HepG2 (cell line): ENCODE measurements at regions not wholly inside any gene's neighbourhood (a gene's known extent, or its start where the extent isn't known, plus 50 kb on each side); places are given as distances from the start of the nearest gene placed in this dataset.

Experiments
- KDM4B ChIP-seq: sonication (generic); formaldehyde crosslinking; IDR thresholded peaks from 2 replicates; pipeline ENCODE4 v1.4.0; 2020; ENCODE audit warnings: missing genetic modification reagents
- PREB ChIP-seq: sonication (generic); formaldehyde crosslinking; IDR thresholded peaks from 2 replicates; pipeline ENCODE4 v1.4.0; 2020; ENCODE audit warnings: missing genetic modification reagents
- YY1 ChIP-seq: IDR thresholded peaks from 2 replicates; pipeline ENCODE4 v1.6.1; 2011; ENCODE audit warnings: low read length, low read depth, moderate library complexity, mild to moderate bottlenecking; ENCODE audit not compliant: insufficient read depth, insufficient replicate concordance
- ZNF24 ChIP-seq: fragments of 450-650 bp; IDR thresholded peaks from 2 replicates; pipeline ENCODE4 v1.6.1; 2017; ENCODE audit warnings: antibody characterized with exemption, mild to moderate bottlenecking
- TF ChIP-seq, protein P1 (sequence below): fragments of 450-650 bp; IDR thresholded peaks from 2 replicates; pipeline ENCODE4 v1.6.1; 2017; ENCODE audit warnings: mild to moderate bottlenecking
- TF ChIP-seq, protein P2 (sequence below): sonication (generic); formaldehyde crosslinking; IDR thresholded peaks from 2 replicates; pipeline ENCODE4 v1.4.0; 2020; ENCODE audit warnings: missing genetic modification reagents

- TF ChIP-seq YY1 (no peak), ZNF24 (no peak), KDM4B (CRISPR knock-in tag) (no peak), PREB (no peak)
- TF ChIP-seq, protein P1, sequence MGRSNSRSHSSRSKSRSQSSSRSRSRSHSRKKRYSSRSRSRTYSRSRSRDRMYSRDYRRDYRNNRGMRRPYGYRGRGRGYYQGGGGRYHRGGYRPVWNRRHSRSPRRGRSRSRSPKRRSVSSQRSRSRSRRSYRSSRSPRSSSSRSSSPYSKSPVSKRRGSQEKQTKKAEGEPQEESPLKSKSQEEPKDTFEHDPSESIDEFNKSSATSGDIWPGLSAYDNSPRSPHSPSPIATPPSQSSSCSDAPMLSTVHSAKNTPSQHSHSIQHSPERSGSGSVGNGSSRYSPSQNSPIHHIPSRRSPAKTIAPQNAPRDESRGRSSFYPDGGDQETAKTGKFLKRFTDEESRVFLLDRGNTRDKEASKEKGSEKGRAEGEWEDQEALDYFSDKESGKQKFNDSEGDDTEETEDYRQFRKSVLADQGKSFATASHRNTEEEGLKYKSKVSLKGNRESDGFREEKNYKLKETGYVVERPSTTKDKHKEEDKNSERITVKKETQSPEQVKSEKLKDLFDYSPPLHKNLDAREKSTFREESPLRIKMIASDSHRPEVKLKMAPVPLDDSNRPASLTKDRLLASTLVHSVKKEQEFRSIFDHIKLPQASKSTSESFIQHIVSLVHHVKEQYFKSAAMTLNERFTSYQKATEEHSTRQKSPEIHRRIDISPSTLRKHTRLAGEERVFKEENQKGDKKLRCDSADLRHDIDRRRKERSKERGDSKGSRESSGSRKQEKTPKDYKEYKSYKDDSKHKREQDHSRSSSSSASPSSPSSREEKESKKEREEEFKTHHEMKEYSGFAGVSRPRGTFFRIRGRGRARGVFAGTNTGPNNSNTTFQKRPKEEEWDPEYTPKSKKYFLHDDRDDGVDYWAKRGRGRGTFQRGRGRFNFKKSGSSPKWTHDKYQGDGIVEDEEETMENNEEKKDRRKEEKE, result no peak
- TF ChIP-seq, protein P2, sequence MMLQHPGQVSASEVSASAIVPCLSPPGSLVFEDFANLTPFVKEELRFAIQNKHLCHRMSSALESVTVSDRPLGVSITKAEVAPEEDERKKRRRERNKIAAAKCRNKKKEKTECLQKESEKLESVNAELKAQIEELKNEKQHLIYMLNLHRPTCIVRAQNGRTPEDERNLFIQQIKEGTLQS (CRISPR knock-in tag), result no peak
Measured at GRCh38 chr6:106913676-106914280, 60.8 kb downstream of the CD24 start.
